Transverse colon (tissue), 4 donors: ENCODE measurements at regions not wholly inside any gene's neighbourhood (a gene's known extent, or its start where the extent isn't known, plus 50 kb on each side); places are given as distances from the start of the nearest gene placed in this dataset.

Experiments
- DNase-seq: peaks from one replicate; pipeline ENCODE4 v3.0.0-alpha.2; 2019
- H3K27ac ChIP-seq, 4 donors: fragments of 200-600 bp; sonication (generic); 2 replicates each; pipeline ENCODE4 v1.5.1; 2016 to 2018; ENCODE audit warnings: inconsistent platforms in 4 of 4
- H3K27me3 ChIP-seq: fragments of 200-600 bp; sonication (generic); 2 replicates; pipeline ENCODE4 v1.5.1; 2017; ENCODE audit warnings: inconsistent platforms
- H3K36me3 ChIP-seq, 4 donors: fragments of 200-600 bp; sonication (generic); 2 replicates each; pipeline ENCODE4 v1.5.1; 2017 to 2019; ENCODE audit warnings: inconsistent platforms in 4 of 4
- H3K4me1 ChIP-seq, 4 donors: fragments of 200-600 bp; sonication (generic); 2 replicates each; pipeline ENCODE4 v1.5.1; 2017 to 2020; ENCODE audit warnings: inconsistent platforms in 4 of 4
- H3K4me3 ChIP-seq, 4 donors: fragments of 200-600 bp; sonication (generic); 1 replicate in 1 of 4; 2 replicates in 3 of 4; pipeline versions ENCODE4 v1.5.1 to v1.6.1; 2017 to 2019; ENCODE audit warnings: inconsistent platforms in 4 of 4
- H3K9me3 ChIP-seq, 2 donors: fragments of 200-600 bp; sonication (generic); 2 replicates each; pipeline ENCODE4 v1.5.1; 2017 to 2019; ENCODE audit warnings: inconsistent platforms in 2 of 2
- EP300 ChIP-seq: sonication (generic); formaldehyde crosslinking; IDR thresholded peaks from one replicate; pipeline ENCODE4 v1.6.1; 2017; ENCODE audit warnings: antibody characterized with exemption, low read depth
- POLR2A ChIP-seq: fragments of 450-650 bp; IDR thresholded peaks from one replicate; pipeline ENCODE4 v1.6.1; 2016; ENCODE audit warnings: antibody characterized with exemption, mild to moderate bottlenecking, moderate library complexity
- POLR2AphosphoS5 ChIP-seq, 3 donors: sonication (generic); formaldehyde crosslinking; IDR thresholded peaks; one replicate each; pipeline ENCODE4 v1.6.1; 2016; ENCODE audit warnings: antibody characterized with exemption in 3 of 3
- WGBS, 2 donors: methylation state at CpG; one replicate each; pipeline ENCODE4 v1.1.5; 2018; ENCODE audit warnings: low coverage in 1 of 2; 5-methylcytosine and 5-hydroxymethylcytosine counted together
- in situ Hi-C, 4 donors: fragments of 200-750 bp; cut with MboI; loops; one replicate each; pipeline versions ENCODE4 v1.15.0 to v1.15.1; 2017; ENCODE audit warnings: low sequenced_read_pairs in 3 of 4, low pct_ligation_motif_present in 1 of 4, low pct_unique_long_range_greater_than_20kb in 1 of 4
- intact Hi-C: fragments of 100-400 bp; cut with DNase I; formaldehyde crosslinking; loops from one replicate; pipeline ENCODE4 v1.15.1; 2023; ENCODE audit warnings: low total_unique reads
- TF ChIP-seq, protein P1 (sequence below), 5 experiments: fragments of 200-600 bp in 3 of 5; fragments of 450-650 bp in 2 of 5; sonication (generic) in 3 of 5; IDR thresholded peaks; 1 replicate in 2 of 5; 2 replicates in 3 of 5; pipeline ENCODE4 v1.5.1; 2016 to 2017; ENCODE audit warnings: antibody characterized with exemption in 5 of 5, inconsistent platforms in 3 of 5, mild to moderate bottlenecking in 2 of 5, moderate library complexity in 1 of 5

DNA sequence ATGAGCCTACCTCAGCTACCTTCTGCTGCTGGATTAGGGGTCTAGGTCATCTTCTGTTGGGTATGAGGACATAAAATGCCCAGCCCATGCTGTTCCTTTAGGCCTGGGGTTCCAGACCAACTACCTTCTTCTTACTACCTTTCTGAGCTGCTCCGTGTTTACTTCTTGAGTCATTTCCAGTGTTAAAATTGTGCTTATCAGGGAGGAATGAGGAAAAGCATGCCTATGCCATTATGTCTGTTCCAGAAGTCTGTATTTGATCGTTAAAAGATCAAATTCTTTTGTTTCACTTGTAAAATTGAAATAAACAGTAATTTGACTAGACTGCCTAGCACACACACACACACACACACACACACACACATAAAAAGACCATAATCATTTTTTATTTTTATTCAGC, 1912.7 kb upstream of the TENM3 start:
- no peaks in the 10 kb centered on the region for H3K9me3 ChIP-seq
- no peak overlapping the region for H3K4me3 ChIP-seq
- in situ Hi-C loops, result no loop called here
- intact Hi-C loops, result no loop called here
- H3K27ac ChIP-seq, result no peak overlapping the region
- WGBS, 2 donors, result 43 to 50% methylated on average over 1 to 2 of the region's 2 CpGs
- no peaks in the 10 kb centered on the region for H3K36me3 ChIP-seq
- no peaks in the 10 kb centered on the region for H3K27me3 ChIP-seq
- H3K4me1 ChIP-seq, result no peaks in the 10 kb centered on the region
- TF ChIP-seq POLR2A (no peak), POLR2AphosphoS5 (IDR thresholded peaks at IDR 0.05) (no peak), EP300 (no peak)
- TF ChIP-seq, protein P1, sequence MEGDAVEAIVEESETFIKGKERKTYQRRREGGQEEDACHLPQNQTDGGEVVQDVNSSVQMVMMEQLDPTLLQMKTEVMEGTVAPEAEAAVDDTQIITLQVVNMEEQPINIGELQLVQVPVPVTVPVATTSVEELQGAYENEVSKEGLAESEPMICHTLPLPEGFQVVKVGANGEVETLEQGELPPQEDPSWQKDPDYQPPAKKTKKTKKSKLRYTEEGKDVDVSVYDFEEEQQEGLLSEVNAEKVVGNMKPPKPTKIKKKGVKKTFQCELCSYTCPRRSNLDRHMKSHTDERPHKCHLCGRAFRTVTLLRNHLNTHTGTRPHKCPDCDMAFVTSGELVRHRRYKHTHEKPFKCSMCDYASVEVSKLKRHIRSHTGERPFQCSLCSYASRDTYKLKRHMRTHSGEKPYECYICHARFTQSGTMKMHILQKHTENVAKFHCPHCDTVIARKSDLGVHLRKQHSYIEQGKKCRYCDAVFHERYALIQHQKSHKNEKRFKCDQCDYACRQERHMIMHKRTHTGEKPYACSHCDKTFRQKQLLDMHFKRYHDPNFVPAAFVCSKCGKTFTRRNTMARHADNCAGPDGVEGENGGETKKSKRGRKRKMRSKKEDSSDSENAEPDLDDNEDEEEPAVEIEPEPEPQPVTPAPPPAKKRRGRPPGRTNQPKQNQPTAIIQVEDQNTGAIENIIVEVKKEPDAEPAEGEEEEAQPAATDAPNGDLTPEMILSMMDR (IDR thresholded peaks at IDR 0.05), result no peak
- no peak for DNase-seq

DNA sequence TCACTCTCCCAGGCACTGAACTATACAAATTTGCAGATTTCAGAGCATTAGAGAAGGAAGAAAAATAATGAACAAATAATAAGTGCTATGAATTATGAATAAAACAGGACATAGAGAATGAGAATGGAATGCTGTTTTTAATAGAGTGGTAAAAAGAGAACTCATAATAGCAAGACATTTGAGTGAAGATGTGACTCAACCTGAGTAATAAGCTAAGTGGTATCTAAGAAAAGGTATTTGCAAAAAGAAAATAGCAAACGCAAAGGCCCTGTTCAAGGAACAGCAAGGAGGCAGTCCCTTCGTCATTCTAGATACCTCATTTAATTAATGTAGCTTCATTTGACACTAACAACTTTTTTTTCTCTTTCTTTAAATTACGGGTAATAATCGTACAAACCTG, 1910.0 kb upstream of the TENM3 start:
- TF ChIP-seq, protein P1 (IDR thresholded peaks at IDR 0.05), result no peak
- TF ChIP-seq EP300 (no peak), POLR2A (no peak), POLR2AphosphoS5 (IDR thresholded peaks at IDR 0.05) (no peak)
- in situ Hi-C loops, result no loop called here
- no peak overlapping the region for H3K27ac ChIP-seq
- no peak overlapping the region for H3K4me3 ChIP-seq
- H3K27me3 ChIP-seq, result no peaks in the 10 kb centered on the region
- no peaks in the 10 kb centered on the region for H3K4me1 ChIP-seq
- H3K36me3 ChIP-seq, result no peaks in the 10 kb centered on the region
- DNase-seq, result no peak
- no peaks in the 10 kb centered on the region for H3K9me3 ChIP-seq
- WGBS, 2 donors, result 88 to 92% methylated on average over 4 of the region's 4 CpGs
- intact Hi-C loops, result no loop called here

DNA sequence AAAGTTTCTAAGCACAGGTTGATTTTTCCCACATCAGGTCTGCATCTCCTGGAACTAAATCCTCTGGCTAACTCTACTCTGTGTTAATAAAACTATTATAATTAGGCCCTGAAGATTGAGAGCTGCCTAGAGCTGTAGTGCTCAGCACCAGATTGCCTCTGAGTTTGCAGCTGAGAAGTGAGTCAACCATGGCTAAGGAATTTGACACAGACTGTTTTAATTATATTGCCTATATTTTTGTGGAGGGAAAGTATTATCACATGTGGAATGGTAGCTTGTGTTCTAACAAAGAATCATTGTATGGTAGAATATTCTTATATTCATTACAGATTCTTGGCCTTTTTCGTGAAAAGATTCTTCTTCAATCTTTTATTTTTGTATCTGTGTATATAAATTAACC, 1907.6 kb upstream of the TENM3 start:
- 80 to 93% methylated on average over 1 of the region's 1 CpG for WGBS, 2 donors
- DNase-seq, result no peak
- no peaks in the 10 kb centered on the region for H3K36me3 ChIP-seq
- no peak for TF ChIP-seq EP300
- TF ChIP-seq POLR2AphosphoS5 (IDR thresholded peaks at IDR 0.05), result no peak
- TF ChIP-seq, protein P1 (IDR thresholded peaks at IDR 0.05), result no peak
- TF ChIP-seq POLR2A, result no peak
- intact Hi-C loops (no loop called here), in situ Hi-C loops (no loop called here)
- no peak overlapping the region for H3K27ac ChIP-seq
- no peaks in the 10 kb centered on the region for H3K9me3 ChIP-seq
- no peaks in the 10 kb centered on the region for H3K4me1 ChIP-seq
- no peak overlapping the region for H3K4me3 ChIP-seq
- H3K27me3 ChIP-seq, result no peaks in the 10 kb centered on the region

DNA sequence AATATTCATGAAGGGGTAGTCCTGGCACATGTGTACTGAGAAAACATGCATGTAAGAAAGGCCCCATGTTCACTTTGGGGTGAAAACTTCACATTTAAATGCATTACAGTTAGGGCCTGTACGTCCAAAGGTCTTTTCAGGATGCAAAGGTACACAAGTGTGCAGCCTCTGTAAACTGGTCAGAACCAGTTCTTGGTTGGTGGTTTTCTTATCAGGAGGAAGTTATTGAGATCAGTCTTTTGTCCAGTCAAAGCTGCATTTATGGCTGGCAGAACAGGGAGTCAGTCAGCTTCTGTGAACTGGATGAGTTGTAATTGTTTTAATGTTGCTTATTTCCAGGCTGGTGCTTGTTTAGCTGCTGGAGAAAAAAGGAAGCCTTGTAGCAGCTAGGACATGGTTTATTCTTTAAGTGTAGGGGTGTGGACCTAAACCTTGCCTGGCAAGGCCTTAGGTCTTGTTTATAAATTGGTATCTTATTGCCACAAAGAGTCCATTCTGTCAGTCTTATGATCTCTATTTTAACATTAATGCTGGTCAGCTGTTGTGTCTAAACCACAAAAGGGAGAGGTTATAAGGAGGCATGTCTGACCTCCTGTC, 1906.6 kb upstream of the TENM3 start:
- H3K4me3 ChIP-seq, result no peak overlapping the region
- no peak for TF ChIP-seq POLR2AphosphoS5 (IDR thresholded peaks at IDR 0.05)
- TF ChIP-seq, protein P1 (IDR thresholded peaks at IDR 0.05), result no peak
- TF ChIP-seq POLR2A, result no peak
- TF ChIP-seq EP300, result no peak
- H3K36me3 ChIP-seq, result no peaks in the 10 kb centered on the region
- no peaks in the 10 kb centered on the region for H3K27me3 ChIP-seq
- WGBS, 2 donors, result 0% methylated on average over 1 of the region's 1 CpG; no CpG with 5 or more reads in 1 of the 2 donors
- no peaks in the 10 kb centered on the region for H3K9me3 ChIP-seq
- DNase-seq, result no peak
- intact Hi-C loops (no loop called here), in situ Hi-C loops (no loop called here)
- no peak overlapping the region for H3K27ac ChIP-seq
- no peaks in the 10 kb centered on the region for H3K4me1 ChIP-seq
